ENCODE measurements at regions not wholly inside any gene's neighbourhood (a gene's known extent, or its start where the extent isn't known, plus 50 kb on each side); places are given as distances from the start of the nearest gene placed in this dataset.
"Not testable (repeated sequence)": the region's sequence is repeated elsewhere in the genome, so short reads cannot be mapped to it uniquely, and the experiment has no call there.

- H3K36me3 ChIP-seq (replicated peaks; ENCODE audit: insufficient read depth, low read length); H3K4me3 ChIP-seq (ENCODE audit: low read length); H3F3A ChIP-seq (ENCODE audit: insufficient read depth, low read length); H2AFZ ChIP-seq (ENCODE audit: low read length); H3K4me1 ChIP-seq (ENCODE audit: low read length); H3K4me2 ChIP-seq (ENCODE audit: low read depth, low read length); H3K9ac ChIP-seq (ENCODE audit: low read length); H3K27ac ChIP-seq (ENCODE audit: low read length); H3K27me3 ChIP-seq (replicated peaks; ENCODE audit: insufficient read depth, low read length); H3K79me2 ChIP-seq (ENCODE audit: low read length); H3K9me2 ChIP-seq (replicated peaks; ENCODE audit: insufficient read depth, low read length); H3K9me3 ChIP-seq (replicated peaks; ENCODE audit: insufficient read depth, low read length); DNase-seq; H4K20me1 ChIP-seq (ENCODE audit: insufficient read depth, low read length): not testable (repeated sequence)
Measured at GRCh38 chr4:118575726-118576125, 109.5 kb upstream of the METTL14 start.

- not testable (repeated sequence) for H3K9ac ChIP-seq (ENCODE audit: low read length); H3K27me3 ChIP-seq (replicated peaks; ENCODE audit: insufficient read depth, low read length); H3K9me3 ChIP-seq (replicated peaks; ENCODE audit: insufficient read depth, low read length); H3F3A ChIP-seq (ENCODE audit: insufficient read depth, low read length); H3K79me2 ChIP-seq (ENCODE audit: low read length); H3K36me3 ChIP-seq (replicated peaks; ENCODE audit: insufficient read depth, low read length); H4K20me1 ChIP-seq (ENCODE audit: insufficient read depth, low read length); H3K4me1 ChIP-seq (ENCODE audit: low read length); H2AFZ ChIP-seq (ENCODE audit: low read length); DNase-seq; H3K27ac ChIP-seq (ENCODE audit: low read length); H3K9me2 ChIP-seq (replicated peaks; ENCODE audit: insufficient read depth, low read length); H3K4me2 ChIP-seq (ENCODE audit: low read depth, low read length); H3K4me3 ChIP-seq (ENCODE audit: low read length)
Measured at GRCh38 chr4:118576709-118577219, 108.4 kb upstream of the METTL14 start.

- H3K79me2 ChIP-seq (ENCODE audit: low read length): no peaks in the 10 kb centered on the region
- peak overlapping the region; percentile 63 for H3K4me2 ChIP-seq (ENCODE audit: low read depth, low read length)
- 0 out of 2 replicates have a peak, but pooled peaks cover 5% of the 10 kb centered on the region for H3K4me1 ChIP-seq (ENCODE audit: low read length)
- H3K4me3 ChIP-seq (ENCODE audit: low read length): no peak overlapping the region
- H4K20me1 ChIP-seq (ENCODE audit: insufficient read depth, low read length): no peaks in the 10 kb centered on the region
- no peaks in the 10 kb centered on the region for H3F3A ChIP-seq (ENCODE audit: insufficient read depth, low read length)
- DNase-seq: no peak
- H3K9ac ChIP-seq (ENCODE audit: low read length): no peak overlapping the region
- no peak overlapping the region for H3K27ac ChIP-seq (ENCODE audit: low read length)
- TF ChIP-seq EZH2 (optimal IDR thresholded peaks at IDR 0.05; ENCODE audit: low read depth, low read length) (no peak), CTCF (IDR thresholded peaks at IDR 0.05; ENCODE audit: low read length) (no peak), EZH2phosphoT487 (IDR thresholded peaks at IDR 0.05; ENCODE audit: low read length) (no peak)
- peak overlapping the region; percentile 77 for H2AFZ ChIP-seq (ENCODE audit: low read length)
- H3K9me2 ChIP-seq (replicated peaks; ENCODE audit: insufficient read depth, low read length): no peaks in the 10 kb centered on the region
- no peaks in the 10 kb centered on the region for H3K36me3 ChIP-seq (replicated peaks; ENCODE audit: insufficient read depth, low read length)
- no peaks in the 10 kb centered on the region for H3K9me3 ChIP-seq (replicated peaks; ENCODE audit: insufficient read depth, low read length)
- H3K27me3 ChIP-seq (replicated peaks; ENCODE audit: insufficient read depth, low read length): no peaks in the 10 kb centered on the region
Measured at GRCh38 chr4:118585015-118585414, 100.2 kb upstream of the METTL14 start.

- H3K27ac ChIP-seq (ENCODE audit: low read length): no peak overlapping the region
- H3F3A ChIP-seq (ENCODE audit: insufficient read depth, low read length): peaks cover 7% of the 10 kb centered on the region; the same call in 1 of the 2 replicates
- H4K20me1 ChIP-seq (ENCODE audit: insufficient read depth, low read length): no peaks in the 10 kb centered on the region
- no peak overlapping the region for H3K9ac ChIP-seq (ENCODE audit: low read length)
- no peak for DNase-seq
- no peak overlapping the region for H3K4me2 ChIP-seq (ENCODE audit: low read depth, low read length)
- H3K79me2 ChIP-seq (ENCODE audit: low read length): no peaks in the 10 kb centered on the region
- H3K4me1 ChIP-seq (ENCODE audit: low read length): peaks cover 11% of the 10 kb centered on the region
- H3K36me3 ChIP-seq (replicated peaks; ENCODE audit: insufficient read depth, low read length): no peaks in the 10 kb centered on the region
- no peaks in the 10 kb centered on the region for H3K9me3 ChIP-seq (replicated peaks; ENCODE audit: insufficient read depth, low read length)
- no peaks in the 10 kb centered on the region for H3K9me2 ChIP-seq (replicated peaks; ENCODE audit: insufficient read depth, low read length)
- H2AFZ ChIP-seq (ENCODE audit: low read length): no peak overlapping the region
- TF ChIP-seq EZH2phosphoT487 (IDR thresholded peaks at IDR 0.05; ENCODE audit: low read length): no peak
- TF ChIP-seq EZH2 (optimal IDR thresholded peaks at IDR 0.05; ENCODE audit: low read depth, low read length): no peak
- TF ChIP-seq CTCF (IDR thresholded peaks at IDR 0.05; ENCODE audit: low read length): no peak
- no peak overlapping the region for H3K4me3 ChIP-seq (ENCODE audit: low read length)
- H3K27me3 ChIP-seq (replicated peaks; ENCODE audit: insufficient read depth, low read length): no peaks in the 10 kb centered on the region
Measured at GRCh38 chr4:118586357-118586790, 98.8 kb upstream of the METTL14 start.
